Putamen (tissue), 1 donor: ENCODE measurements at regions not wholly inside any gene's neighbourhood (a gene's known extent, or its start where the extent isn't known, plus 50 kb on each side); places are given as distances from the start of the nearest gene placed in this dataset.
"Not testable (repeated sequence)": the region's sequence is repeated elsewhere in the genome, so short reads cannot be mapped to it uniquely, and the experiment has no call there.

Experiments used
- DNase-seq: peaks from one replicate; pipeline ENCODE4 v3.0.0-alpha.2; 2016; ENCODE audit warnings: low spot score

DNA sequence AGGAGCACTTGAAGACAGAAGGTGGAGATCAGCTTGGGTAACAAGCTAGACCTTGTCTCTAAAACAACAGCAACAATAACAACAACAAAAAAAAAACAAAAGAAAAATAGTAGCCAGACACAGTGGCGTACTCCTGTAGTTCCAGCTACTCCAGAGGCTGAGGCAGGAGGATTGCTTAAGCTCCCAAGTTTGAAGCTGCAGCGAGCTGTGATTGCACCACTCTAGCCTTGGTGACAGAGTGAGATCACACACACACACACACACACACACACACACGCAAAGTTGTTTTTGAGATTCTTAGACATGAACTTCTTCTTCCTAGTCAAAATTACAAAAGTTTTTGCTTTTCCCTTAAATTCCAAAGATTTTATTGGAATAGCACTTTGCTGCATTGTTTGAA, 93.0 kb upstream of the IGSF10 start:
- no peak for DNase-seq

DNA sequence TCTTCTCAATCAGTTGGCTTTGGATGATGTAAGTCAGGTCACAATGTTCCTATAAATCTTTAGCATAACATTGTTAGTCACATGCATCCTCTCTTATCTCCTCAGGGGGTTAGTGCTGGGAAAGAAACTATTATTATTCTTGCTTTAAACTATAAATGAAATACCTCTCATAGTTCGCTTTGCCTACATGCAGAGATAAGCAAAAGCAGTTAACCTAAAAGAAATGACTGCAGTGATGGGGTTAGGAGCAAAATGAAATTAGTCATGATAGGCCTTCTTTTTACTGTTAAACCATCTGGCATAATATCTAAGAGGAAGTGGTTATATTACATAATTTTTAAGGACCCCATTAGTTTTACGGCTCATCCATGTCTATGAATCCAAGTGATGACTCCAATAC, 91.7 kb upstream of the IGSF10 start:
- DNase-seq: no peak

DNA sequence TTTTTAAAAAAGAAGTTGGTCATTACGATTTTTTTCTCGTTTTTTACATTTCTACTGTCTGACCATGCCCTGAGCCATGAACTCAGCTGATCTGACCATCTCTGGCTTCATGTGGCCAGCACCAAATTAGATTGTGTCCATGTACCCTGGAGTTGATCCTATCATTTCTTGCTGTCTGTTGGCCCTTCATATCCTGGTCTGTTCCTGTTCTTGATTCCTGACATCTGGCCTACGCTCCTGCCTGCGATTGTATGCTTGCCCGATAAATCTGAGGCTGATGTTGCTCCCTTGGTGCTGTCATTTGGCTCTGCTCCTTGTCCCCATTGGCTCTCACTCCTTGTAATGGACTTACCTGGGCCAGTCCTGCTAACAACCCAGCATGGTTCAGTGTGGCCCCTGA, 89.8 kb upstream of the IGSF10 start:
- DNase-seq: no peak

DNA sequence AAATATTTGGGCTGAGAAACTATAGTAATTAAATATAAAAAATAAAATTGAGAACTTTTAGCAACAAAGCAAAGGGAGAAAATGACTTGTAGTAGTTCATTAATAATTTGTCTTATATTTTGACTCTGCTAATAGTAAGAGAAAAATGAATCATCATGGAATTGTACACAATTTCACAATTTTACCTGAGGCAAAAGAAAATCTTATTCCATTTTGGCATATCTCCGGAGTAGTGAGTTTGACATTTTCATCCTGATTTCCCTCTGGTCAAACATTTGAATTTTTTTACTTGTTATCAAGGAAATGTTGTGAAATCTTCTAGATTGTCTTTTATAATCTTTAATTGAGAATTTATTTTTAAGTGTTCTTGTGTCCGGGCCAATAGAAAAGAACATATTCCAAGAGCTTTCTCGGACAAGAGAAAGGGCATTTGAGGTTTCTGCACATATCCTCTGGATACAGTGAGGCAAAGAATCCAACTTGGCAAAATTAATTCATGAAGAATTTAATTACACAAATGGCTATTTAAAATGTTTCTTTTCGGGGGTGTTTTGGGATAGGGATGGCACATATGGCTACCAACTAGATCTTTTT, 89.3 kb upstream of the IGSF10 start:
- DNase-seq: no peak

DNA sequence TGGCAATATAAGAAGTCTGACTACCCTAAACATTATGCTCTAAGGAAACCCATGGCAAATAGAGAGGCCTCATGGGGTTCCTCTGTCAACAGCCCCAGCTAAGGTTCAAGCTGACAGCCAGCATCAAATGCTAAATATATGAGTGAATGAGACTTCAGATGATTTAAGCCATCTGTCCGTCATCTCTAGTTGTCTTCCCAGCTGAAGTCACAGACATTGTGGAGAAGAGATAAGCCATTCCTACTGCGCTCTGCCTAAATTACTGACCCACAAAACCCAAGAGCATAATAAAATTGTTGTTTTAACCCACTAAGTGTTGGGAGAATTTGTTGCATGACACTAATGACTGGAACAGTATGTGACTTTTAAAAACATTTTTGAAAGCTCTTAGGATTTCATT, 87.3 kb upstream of the IGSF10 start:
- no peak for DNase-seq

DNA sequence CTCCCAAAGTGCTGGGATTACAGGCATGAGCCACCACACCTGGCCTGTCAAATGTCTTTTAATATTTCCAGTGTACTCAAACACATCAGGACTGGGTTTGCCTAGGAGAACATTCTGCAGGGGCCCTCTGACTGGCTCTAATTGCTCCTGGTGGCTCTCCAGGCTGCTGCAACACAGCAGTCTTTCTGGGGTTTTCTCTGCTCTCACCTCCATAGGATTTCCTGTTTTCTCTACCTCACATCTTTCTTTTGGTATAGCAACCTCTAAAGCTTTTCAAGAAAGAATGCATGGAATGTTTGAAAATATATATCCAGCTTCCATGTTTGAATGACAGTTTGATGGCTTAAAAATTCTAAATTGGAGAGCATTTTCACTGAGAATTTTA, 83.3 kb upstream of the IGSF10 start:
- DNase-seq: no peak

DNA sequence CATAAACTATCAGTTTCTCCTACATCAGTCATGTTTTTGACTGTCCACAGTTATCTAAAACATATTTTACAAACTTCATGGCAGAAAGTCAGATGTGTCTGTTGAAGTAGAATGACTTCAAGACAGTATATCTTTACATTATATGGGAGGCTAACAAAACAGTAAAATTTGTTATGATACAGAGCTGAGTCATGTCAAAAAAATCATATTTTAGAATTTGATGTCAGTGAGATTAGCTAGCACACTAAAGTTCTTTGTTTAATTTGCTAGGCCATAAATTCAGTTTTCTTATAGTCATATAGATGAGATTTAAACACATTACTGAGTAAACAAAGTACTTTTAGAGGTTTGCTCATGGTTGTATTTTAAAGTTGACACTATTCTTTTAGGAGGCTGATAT, 80.3 kb upstream of the IGSF10 start:
- no peak for DNase-seq

DNA sequence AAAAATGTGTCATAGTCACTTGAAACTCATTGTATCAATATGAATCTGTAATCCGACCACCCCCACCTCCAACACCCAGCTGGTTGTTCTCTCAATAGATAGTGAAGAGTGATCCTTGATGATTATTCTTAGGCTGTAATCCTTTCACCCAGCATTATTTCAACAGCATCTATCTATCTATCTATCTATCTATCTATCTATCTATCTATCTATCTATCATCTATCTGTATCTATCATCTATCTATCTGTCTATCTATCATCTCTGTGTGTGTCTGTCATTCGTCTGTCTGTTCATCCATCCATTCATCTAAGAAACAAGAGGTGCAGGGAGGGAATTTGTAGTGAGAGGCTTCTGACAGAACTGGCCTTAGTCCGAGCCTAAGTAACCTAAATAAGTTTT, 78.7 kb upstream of the IGSF10 start:
- DNase-seq: no peak

DNA sequence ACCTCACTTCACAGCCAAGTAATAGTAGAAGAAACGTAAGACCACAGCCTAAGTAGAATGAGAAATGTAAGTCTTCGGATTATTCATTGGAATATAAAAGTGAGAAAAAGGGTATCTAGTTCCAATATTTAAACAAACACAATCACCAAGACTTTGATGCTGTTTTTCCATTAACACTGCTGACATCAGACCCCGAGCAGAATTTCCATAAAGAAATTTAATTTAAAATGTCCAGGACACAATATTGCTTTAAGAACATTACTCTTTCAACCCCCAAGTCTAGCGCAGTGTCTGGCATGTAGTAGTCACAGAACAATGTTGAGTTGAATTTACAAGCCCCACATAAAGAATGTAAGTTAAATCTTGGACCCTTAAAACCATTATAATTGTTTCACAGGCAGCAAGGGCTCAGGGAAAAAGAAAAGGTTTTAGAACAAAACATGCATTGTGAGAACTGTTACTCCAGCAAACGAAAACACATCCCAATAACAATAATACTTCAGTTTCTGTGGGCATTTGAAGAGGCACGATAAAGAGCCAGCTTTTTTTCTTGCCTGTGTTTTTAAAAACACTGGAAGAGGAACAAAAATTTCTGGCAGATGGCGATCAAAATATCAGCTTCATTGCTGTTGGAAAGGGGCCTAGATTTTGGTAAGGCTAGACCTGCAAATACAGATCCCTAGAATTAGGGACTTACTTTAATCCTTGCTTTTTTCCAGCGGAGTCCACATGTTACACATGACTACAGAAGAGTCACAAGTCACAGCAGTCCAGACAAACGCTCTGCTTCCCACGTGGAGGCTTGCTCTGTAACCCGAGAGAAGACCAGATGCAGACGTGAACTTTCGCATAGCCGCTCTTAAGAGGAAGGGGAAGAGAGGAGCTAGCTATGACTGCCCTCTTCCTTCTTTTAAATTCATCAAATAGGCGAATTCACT, 77.9 kb upstream of the IGSF10 start:
- DNase-seq: no peak

DNA sequence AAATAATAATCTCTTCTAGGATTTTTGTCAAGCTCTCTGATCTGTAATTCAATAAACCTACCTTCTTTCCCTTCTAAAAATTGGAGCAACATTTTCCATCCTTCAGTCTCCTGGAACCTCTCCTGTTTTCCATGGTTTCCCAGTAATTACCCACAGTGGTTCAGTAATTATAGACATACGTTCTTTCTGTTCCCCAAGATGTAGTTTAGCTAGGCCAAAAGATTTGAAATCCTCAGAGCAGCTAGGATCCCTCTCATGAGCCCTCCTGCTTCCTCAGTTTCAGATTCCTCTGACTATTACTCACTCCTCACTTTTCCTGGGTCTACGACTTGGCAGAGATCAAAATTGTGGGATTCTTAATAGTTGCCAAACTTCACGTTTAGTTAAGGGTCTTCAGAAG, 76.9 kb upstream of the IGSF10 start:
- no peak for DNase-seq

DNA sequence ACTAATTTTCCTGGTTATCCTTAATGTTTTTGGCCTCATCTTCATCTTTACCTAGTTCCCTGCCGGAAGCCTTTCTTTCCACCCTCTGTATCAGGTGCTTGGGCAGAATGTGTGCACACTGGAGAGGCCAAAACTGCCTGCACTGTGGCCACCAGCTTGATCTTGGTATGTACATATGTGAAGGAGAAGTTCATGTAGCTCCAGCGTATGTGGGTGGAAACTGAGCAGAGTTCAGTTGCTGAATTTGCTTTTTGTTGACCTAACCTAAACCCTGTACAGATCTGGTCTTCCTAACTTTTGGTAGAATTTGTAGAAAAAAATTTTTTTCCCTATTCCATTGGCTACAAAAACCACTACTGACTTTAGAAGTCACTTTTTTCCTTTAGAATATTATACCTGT, 65.9 kb upstream of the IGSF10 start:
- DNase-seq: no peak

DNA sequence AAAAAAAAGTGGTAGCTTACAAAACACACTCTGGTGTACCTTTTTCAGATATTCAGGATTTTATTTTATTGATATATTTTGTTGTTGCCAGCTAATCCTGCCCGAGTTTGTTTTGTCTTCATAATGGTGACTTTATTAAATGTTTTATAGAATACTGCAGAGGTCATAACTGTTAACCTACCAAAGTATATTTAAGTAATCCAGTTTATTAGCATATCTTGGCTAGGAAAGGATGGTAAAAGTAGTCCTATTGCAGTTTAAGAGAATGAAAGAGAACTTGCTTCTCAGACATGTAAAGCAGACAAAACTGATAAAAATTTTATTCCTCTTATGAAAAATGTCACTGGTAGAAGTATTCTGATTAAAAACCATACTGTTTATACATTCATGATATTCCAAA, 59.2 kb upstream of the IGSF10 start:
- no peak for DNase-seq

DNA sequence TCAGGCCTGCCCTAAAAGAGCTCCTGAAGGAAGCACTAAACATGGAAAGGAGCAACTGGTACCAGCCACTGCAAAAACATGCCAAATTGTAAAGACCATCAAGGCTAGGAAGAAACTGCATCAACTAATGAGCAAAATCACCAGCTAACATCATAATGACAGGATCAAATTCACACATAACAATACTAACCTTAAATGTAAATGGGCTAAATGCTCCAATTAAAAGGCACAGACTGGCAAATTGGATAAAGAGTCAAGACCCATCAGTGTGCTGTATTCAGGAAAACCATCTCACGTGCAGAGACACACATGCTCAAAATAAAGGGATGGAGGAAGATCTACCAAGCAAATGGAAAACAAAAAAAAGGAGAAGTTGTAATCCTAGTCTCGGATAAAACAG, 50.6 kb upstream of the IGSF10 start:
- not testable (repeated sequence) for DNase-seq
